CD4-positive, alpha-beta T cell treated with Interleukin-17A for 1 hour (primary cell): ENCODE measurements at regions not wholly inside any gene's neighbourhood (a gene's known extent, or its start where the extent isn't known, plus 50 kb on each side); places are given as distances from the start of the nearest gene placed in this dataset.

Experiments
- DNase-seq: peaks from one replicate; pipeline ENCODE4 v3.0.0-alpha.2; 2020

GRCh38 chr20:39602649-39603048 is 640.5 kb downstream of the DHX35 start:
- DNase-seq = no peak

DNA sequence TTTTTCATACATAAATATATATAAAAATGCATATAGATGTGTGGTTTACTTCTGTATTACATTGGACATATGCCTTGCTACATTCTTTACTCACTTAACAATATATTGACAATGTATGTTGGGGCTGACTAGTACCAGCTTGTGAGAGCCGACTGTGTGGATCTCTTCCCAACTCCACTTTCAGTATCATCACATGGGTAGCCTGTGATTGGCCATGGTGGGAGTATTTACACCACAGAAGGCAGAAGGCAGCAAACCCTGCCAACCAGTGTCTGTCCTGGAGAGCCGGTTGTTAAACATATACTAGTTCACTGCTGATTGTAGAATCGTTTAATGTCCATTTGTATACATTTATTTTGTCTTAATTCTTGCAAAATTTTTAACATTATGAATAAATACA is 638.7 kb downstream of the DHX35 start:
- DNase-seq = no peak

DNA sequence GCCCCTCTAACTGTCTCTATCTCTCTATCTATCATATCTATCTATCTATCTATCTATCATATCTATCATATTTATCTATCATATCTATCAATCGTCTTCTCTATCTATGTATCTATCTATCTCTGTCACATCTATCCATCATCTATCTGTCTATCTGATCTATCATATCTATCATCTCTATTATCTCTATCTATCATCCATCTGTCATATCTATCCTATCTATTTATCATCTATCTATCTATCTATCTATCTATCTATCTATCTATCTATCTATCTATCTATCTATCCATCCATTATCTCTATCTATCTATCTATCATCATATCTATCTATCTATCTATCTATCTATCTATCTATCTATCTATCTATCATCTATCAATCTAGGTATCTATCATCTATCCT is 638.0 kb downstream of the DHX35 start:
- DNase-seq = no peak

DNA sequence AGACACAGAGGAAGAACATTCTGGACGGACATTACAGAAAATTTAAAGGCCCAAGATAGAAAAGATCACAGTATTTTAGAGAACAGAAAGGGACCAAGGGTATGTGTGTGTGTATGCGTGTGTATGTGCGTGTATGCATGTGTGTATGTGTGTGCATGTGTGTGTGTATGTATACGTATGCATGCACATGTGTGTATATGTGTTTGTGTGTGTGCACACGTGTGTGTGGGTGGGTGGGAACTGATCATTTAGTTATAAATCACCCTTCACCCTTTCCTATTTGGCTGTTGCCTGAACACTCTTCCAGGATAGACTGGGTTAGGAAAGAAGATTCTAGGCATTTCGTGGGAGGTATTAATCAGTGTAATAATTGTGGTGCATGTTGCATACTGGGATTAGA is 634.4 kb downstream of the DHX35 start:
- no peak for DNase-seq

DNA sequence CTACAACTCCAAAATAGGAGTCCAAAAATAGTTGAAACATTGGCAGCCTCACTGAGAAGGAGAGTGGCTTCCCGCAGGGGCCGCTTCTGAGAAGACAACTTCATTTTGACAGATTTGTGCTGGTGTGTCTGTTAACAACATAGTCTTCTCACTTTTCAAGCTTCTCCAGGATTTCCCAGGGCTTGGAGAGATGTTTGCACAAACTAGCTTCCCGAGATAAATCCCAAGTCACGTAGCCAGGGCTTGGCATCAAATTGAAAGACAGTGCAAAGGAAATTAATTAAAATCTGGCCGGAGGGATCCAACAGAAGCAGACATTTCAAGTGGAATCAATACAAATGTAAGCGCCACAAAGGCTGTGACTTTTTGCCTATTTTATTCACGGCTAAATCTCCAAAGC is 630.2 kb downstream of the DHX35 start:
- DNase-seq = no peak

DNA sequence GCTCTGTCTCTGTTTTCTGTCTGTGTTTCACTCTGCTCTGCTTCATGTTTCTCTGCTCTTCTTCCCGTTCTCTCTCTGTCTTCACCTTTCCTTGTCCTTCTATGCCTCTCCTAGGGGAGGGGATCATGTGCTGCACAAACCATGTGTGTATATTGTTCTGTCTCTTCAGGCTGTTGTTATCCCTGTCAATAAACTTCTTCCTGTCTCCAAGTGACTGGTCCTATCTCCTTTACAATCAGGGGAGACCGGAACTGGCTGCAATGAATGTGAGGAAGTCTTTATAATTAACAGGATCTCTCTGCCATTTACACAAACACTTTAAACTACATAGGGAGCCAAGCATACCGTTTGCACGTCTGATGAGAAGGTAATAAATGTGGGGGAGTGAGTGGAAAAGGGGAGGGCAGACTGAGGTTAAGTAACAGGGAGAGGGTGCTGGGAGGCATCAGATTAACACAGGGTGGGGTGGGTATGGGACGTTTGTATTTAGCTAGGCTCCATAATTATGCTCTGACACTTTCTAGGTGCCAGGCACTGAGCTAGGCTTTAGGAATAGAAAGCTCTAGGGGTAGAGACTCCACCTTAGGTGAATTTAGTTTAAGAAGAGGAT is 626.1 kb downstream of the DHX35 start:
- DNase-seq = no peak

DNA sequence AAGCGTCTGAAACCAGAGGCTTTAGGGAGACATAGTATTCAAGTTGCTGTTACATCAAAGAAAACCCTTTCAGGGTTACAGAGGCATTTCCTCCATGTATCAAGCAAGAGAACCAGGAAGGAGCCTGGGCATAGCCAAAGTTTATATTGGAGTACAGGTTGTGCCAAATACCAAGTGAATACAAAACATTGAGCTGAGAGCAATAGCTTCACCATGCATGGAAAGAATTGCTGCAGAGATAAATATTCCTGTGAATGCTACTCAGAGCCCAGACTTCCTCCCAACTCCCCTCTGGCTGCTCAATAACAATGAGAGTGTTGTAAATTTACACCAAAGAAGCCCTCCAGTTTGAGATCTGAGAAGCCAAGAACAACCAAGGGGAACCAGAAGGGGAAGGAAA is 618.9 kb downstream of the DHX35 start:
- no peak for DNase-seq

DNA sequence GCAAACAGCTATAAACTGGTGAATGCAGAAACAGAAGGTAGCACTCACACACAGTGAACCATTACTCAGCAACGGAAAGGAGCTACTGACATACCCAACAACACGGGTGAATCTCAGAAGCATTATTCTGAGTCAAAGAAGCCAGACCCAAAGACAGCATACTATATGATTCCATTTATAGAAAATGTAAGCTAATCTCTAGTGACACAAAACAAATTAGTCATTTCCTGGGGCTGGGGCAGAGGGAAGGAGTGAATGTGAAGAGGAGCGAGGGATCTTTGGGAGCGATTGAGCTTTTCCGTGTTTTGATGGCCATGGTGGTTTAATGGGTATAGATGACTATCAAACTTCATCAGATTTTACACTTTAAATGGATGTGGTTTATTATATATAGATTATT is 614.6 kb downstream of the DHX35 start:
- DNase-seq = no peak

DNA sequence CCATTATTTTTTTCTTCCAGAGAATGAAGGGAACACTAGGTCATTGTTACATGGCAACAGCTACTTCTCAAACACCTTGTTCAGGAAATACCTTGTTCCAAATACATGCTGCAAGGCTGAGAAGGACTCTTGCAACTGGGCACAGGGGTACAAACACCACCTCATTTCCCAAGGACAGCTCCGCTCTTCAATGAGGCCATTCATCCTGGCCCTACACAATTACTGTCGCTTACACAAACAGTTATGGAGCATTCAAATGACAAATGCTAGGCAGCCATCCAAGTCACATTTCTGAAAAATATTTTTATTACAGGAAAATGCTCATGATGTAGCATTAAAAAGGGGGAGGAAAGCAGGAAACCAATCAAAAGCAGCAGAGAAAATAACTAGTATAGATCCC is 611.9 kb downstream of the DHX35 start:
- DNase-seq = no peak

DNA sequence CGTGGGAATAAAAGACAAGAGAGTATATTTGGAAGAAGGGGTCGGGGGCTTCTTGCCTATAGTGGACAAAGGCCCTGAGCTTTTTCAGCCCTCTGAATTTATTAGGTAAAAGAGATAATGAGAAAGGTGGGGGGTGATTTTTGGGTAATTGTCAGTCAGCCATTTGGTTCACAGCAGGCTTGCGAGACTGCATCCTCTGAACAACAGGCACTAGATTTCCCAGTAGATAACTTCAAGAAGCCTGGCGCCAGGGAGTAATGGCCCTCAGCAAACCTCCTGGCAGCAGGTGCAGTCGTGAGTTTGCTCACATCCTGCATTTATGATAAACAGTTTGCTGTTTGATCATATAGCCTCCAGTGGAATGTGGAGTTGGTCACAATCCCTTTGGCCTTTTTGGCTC is 609.0 kb downstream of the DHX35 start:
- no peak for DNase-seq

GRCh38 chr20:39568109-39568508 is 606.0 kb downstream of the DHX35 start:
- no peak for DNase-seq

DNA sequence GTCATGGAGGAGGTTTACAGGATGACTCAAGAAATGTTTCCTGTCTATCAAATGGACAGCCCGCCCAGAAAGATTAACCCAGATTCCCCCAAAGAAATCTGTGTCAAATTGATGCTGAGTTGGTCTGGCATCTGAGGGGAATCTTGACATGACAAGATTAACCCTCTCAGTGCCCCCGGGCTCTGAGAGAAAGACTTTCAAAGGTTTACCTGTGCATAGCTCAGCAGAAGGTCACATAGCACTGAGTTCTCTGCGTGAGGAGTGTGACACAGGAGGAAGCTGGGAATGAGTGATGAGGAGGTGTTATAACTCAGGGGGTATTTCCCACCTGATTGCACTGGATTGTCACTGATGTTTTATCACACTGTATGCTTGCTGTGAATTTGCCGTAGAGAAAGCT is 601.2 kb downstream of the DHX35 start:
- no peak for DNase-seq

GRCh38 chr20:39554341-39554740 is 592.2 kb downstream of the DHX35 start:
- no peak for DNase-seq

DNA sequence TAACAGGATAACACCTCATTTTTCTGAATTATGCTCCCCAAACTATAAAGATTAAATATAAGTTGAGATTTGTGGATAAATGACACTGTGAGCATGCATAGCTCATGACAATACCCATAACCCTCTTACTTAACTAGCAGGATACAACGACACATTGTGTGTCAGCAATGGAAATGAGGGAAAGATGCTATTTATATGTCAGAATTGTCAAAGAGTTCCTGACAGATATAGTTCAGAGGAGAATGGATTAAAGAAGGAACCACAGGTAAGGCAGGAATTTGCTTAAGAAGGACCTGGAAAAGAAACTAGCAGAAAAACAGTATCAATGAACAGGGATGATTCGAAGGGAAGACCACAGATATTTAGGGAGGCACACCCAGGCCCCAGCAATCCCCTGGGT is 591.0 kb downstream of the DHX35 start:
- no peak for DNase-seq

DNA sequence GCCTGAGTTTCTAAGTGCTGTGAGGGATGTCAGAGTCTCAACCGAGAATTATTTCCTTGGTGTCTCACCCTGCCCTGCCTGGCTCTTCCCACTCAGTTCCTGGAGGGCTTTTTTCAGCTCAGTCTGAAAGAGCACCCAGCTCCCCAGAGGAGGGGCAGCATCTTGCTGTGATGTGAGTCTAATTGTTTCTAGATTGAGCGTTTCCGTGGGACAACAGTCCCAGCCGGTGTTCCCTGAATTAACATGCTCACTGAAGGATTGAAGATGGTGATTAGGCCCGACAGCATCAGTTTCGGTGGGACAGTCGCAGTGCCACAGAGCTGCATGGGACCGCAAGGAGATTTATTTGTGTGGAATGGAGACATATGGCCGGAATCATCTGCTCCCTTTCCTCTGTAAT is 587.6 kb downstream of the DHX35 start:
- no peak for DNase-seq

DNA sequence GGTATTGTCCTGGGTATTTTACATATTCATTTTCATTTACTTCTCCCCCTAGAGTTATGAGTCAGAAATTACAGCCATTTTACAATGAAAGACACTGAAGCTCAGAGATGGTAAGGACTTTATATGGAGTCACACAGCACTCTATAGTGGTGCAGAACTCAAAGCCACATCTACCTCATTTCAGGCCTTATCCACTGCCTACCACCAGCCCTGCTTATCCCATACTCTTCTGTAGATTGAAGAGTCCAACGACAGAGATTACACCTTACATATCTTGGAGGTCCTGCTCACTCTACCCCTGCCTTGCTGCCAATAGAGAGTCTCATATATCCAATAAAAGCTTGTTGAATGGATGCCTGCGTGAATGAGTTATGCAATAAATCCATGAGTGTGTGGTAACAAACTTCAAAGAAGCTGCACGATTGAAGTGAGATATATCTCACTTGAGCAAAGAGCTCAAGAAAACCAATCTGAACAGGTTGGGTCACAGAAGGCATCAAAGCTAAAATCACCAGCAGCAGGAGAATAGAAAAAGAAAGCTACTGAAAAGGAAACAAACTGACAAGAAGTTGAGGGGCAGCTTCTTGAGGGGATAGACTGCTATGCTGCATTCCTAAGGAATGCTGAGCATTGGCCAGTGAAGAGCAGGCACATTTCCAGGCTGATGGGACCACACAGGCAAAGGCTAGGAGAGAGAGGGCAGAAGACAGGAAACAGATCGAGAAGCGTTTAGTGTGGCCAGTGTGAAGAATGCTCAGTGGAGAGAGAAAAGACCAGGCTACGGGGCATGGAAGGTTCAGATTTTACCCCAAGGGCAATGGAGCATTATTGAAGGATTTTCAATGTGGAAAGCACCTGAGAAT is 585.6 kb downstream of the DHX35 start:
- DNase-seq = no peak

DNA sequence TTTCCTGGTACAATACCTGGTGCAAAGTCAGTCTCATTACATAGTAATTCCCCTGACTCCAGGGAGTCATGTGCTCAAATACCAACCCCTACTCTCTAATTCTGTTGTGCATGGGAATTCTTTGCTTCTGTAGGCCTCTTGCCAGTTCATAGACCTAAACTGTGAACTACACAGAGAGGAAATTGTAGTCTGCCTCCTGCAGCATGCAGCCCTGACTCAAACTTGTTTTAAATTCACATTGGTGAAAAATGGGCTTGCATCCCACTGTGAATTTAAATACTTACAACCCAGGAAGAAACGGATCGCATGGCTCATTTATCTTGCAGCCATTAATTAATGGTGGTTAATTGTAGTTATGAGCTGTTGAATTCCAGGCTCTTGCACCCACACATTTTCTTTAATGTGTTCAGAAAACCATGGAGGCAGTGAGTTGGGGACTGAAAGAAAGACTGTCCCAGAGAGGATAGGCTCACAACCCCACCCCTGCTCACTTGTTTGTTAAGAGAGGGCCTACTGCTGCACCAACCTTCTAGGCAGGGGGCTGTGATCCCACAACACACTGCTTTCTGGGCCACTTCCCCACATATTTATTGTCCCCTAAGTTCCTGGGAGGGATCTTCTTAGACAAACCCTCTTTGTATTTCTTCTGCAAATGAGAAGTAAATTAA is 579.1 kb downstream of the DHX35 start:
- no peak for DNase-seq

DNA sequence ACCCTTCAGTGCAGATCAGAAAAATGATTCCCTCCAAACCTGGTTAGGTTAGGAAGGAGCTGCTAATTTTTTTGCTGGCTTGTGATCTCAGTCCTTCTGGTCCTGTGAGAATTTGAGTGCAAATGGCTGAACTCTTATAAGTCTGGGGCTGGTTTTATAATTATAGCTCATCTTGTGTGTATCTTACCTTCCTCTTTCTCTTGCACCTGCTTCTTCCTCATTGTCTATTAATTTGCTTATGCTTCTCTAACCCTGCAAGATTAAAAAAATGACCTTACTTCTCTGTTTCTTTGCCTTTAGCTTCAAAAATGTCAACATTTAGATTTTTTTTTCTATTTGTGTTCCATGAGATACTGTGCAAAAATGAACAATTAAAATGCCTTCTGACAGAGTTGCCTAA is 576.2 kb downstream of the DHX35 start:
- no peak for DNase-seq

- no peak for DNase-seq
Observed at GRCh38 chr20:39535301-39535700, 573.2 kb downstream of the DHX35 start.

- DNase-seq = no peak
Observed at GRCh38 chr20:39534846-39535245, 572.7 kb downstream of the DHX35 start.

- no peak for DNase-seq
Observed at GRCh38 chr20:39533858-39534257, 571.7 kb downstream of the DHX35 start.

DNA sequence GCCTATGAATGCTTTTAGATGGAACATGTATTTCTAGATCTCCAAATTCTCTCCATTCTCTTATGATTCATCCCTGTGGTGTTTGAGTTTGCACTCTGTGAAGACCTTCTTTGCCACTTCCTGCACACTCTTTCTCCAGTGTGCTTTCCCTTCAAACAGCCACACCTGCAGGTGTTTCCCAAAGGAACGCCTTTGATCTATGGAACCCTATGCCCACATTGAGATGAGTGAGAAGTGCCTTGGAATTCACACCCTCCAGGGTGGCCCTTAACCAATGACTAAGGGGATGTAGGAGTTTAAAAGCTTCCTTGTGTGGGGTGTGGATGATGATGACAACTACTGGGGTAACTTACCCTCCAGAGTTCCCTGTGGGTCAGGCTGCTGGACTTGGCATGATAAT is 570.1 kb downstream of the DHX35 start:
- DNase-seq = no peak

DNA sequence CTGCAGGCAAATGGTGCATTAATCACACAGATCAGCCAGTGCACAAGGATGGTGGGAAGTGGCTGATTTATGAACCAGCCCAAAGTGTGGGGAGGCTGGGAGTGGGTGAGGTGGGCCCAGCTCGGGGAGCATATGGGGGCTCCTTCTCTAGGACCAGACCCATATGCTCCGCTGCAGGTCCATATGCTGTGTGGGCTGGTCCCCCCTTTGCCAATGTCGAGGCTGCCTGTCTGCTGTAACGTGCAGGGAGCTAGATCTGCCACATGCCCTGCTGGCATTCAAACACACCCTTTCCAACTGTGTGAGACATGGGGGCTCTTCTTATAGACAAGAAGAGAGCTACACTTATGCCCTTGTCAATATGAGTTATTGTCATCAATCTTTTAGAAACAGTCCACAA is 566.3 kb downstream of the DHX35 start:
- DNase-seq = no peak

GRCh38 chr20:39524371-39524911 is 562.3 kb downstream of the DHX35 start:
- DNase-seq = no peak
